ENCODE measurements at regions not wholly inside any gene's neighbourhood (a gene's known extent, or its start where the extent isn't known, plus 50 kb on each side); places are given as distances from the start of the nearest gene placed in this dataset.

- POLR2A ChIA-PET: no interaction called here
- no TSS peak for BruUV-seq (replicated peaks)
Observed at GRCh38 chr1:213435715-213436114, 384.7 kb downstream of the RPS6KC1 start.

GRCh38 chr1:213438339-213438738 lies 387.3 kb downstream of the RPS6KC1 start:
- in situ Hi-C loops (cut with HindIII; ENCODE audit: low pct_unique_long_range_greater_than_20kb, low sequenced_read_pairs) (no loop called here), intact Hi-C loops (cut with micrococcal nuclease; ENCODE audit: unreplicated experiment) (no loop called here)
- H3K4me1 ChIP-seq (ENCODE audit: control insufficient read depth, insufficient read depth, low read length): no peaks in the 10 kb centered on the region
- CTCF ChIA-PET: no interaction called here
- H3K36me3 ChIP-seq (ENCODE audit: control insufficient read depth, insufficient read depth, low read length): no peaks in the 10 kb centered on the region
- TF ChIP-seq POLR2AphosphoS5 (IDR thresholded peaks at IDR 0.05; ENCODE audit: low read depth, low read length) (no peak), TCF7L2 (IDR thresholded peaks at IDR 0.05; ENCODE audit: low read depth, low read length) (no peak), SIN3A (IDR thresholded peaks at IDR 0.05; ENCODE audit: borderline replicate concordance, insufficient read depth, low read depth, low read length) (no peak)
- TF ChIP-seq, protein P1, sequence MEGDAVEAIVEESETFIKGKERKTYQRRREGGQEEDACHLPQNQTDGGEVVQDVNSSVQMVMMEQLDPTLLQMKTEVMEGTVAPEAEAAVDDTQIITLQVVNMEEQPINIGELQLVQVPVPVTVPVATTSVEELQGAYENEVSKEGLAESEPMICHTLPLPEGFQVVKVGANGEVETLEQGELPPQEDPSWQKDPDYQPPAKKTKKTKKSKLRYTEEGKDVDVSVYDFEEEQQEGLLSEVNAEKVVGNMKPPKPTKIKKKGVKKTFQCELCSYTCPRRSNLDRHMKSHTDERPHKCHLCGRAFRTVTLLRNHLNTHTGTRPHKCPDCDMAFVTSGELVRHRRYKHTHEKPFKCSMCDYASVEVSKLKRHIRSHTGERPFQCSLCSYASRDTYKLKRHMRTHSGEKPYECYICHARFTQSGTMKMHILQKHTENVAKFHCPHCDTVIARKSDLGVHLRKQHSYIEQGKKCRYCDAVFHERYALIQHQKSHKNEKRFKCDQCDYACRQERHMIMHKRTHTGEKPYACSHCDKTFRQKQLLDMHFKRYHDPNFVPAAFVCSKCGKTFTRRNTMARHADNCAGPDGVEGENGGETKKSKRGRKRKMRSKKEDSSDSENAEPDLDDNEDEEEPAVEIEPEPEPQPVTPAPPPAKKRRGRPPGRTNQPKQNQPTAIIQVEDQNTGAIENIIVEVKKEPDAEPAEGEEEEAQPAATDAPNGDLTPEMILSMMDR (IDR thresholded peaks at IDR 0.05): no peak
- TF ChIP-seq, protein P2, sequence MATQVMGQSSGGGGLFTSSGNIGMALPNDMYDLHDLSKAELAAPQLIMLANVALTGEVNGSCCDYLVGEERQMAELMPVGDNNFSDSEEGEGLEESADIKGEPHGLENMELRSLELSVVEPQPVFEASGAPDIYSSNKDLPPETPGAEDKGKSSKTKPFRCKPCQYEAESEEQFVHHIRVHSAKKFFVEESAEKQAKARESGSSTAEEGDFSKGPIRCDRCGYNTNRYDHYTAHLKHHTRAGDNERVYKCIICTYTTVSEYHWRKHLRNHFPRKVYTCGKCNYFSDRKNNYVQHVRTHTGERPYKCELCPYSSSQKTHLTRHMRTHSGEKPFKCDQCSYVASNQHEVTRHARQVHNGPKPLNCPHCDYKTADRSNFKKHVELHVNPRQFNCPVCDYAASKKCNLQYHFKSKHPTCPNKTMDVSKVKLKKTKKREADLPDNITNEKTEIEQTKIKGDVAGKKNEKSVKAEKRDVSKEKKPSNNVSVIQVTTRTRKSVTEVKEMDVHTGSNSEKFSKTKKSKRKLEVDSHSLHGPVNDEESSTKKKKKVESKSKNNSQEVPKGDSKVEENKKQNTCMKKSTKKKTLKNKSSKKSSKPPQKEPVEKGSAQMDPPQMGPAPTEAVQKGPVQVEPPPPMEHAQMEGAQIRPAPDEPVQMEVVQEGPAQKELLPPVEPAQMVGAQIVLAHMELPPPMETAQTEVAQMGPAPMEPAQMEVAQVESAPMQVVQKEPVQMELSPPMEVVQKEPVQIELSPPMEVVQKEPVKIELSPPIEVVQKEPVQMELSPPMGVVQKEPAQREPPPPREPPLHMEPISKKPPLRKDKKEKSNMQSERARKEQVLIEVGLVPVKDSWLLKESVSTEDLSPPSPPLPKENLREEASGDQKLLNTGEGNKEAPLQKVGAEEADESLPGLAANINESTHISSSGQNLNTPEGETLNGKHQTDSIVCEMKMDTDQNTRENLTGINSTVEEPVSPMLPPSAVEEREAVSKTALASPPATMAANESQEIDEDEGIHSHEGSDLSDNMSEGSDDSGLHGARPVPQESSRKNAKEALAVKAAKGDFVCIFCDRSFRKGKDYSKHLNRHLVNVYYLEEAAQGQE (IDR thresholded peaks at IDR 0.05; ENCODE audit: insufficient read depth in 1 of 2, low read depth in 2 of 2, low read length in 1 of 2): no peak
- POLR2A ChIA-PET: no interaction called here
- no peaks in the 10 kb centered on the region for H3K9me3 ChIP-seq (ENCODE audit: control insufficient read depth, insufficient read depth, low read depth, low read length)
- no TSS peak for BruUV-seq (replicated peaks)
- no peak for DNase-seq (ENCODE audit: low read depth, low spot score)
- ATAC-seq: no peak
- no peaks in the 10 kb centered on the region for H3K27me3 ChIP-seq (ENCODE audit: control insufficient read depth, insufficient read depth, low read length)
- H3K4me3 ChIP-seq (ENCODE audit: low read depth in 2 of 2, low read length in 2 of 2): no peak overlapping the region
- no peak overlapping the region for H3K27ac ChIP-seq (ENCODE audit: low read length)

More at GRCh38 chr1:213435715-213436114, 384.7 kb downstream of the RPS6KC1 start:
- no peaks in the 10 kb centered on the region for H3K27me3 ChIP-seq (ENCODE audit: control insufficient read depth, insufficient read depth, low read length)
- H3K9me3 ChIP-seq (ENCODE audit: control insufficient read depth, insufficient read depth, low read depth, low read length): no peaks in the 10 kb centered on the region
- no peaks in the 10 kb centered on the region for H3K36me3 ChIP-seq (ENCODE audit: control insufficient read depth, insufficient read depth, low read length)
- in situ Hi-C loops (cut with HindIII; ENCODE audit: low pct_unique_long_range_greater_than_20kb, low sequenced_read_pairs) (no loop called here), intact Hi-C loops (cut with micrococcal nuclease; ENCODE audit: unreplicated experiment) (no loop called here)
- no peak overlapping the region for H3K27ac ChIP-seq (ENCODE audit: low read length)
- H3K4me1 ChIP-seq (ENCODE audit: control insufficient read depth, insufficient read depth, low read length): no peaks in the 10 kb centered on the region
- TF ChIP-seq, protein P1 (IDR thresholded peaks at IDR 0.05): no peak
- TF ChIP-seq POLR2AphosphoS5 (IDR thresholded peaks at IDR 0.05; ENCODE audit: low read depth, low read length) (no peak), SIN3A (IDR thresholded peaks at IDR 0.05; ENCODE audit: borderline replicate concordance, insufficient read depth, low read depth, low read length) (no peak), TCF7L2 (IDR thresholded peaks at IDR 0.05; ENCODE audit: low read depth, low read length) (no peak)
- TF ChIP-seq, protein P2 (IDR thresholded peaks at IDR 0.05; ENCODE audit: insufficient read depth in 1 of 2, low read depth in 2 of 2, low read length in 1 of 2): no peak
- ATAC-seq: no peak
- H3K4me3 ChIP-seq (ENCODE audit: low read depth in 2 of 2, low read length in 2 of 2): no peak overlapping the region
- no peak for DNase-seq (ENCODE audit: low read depth, low spot score)
- CTCF ChIA-PET: interaction anchor here (0.6 kb wide), 1 partner anchor 349 kb away, joined by 3 read pairs; no protein-coding TSS in a partner anchor

All from Panc1 (cell line).